ENCODE measurements at regions not wholly inside any gene's neighbourhood (a gene's known extent, or its start where the extent isn't known, plus 50 kb on each side); places are given as distances from the start of the nearest gene placed in this dataset.

- Histone ChIP-seq H3K27me3 (no peaks in the 10 kb centered on the region), H3K36me3 (replicated peaks in 1 of 2) (no peaks in the 10 kb centered on the region), H3K4me3 (no peak overlapping the region), H3K4me1 (replicated peaks in 1 of 2) (peaks cover 5 to 16% of the 10 kb centered on the region in 2 donors), H3K9me3 (replicated peaks in 1 of 3) (no peaks in the 10 kb centered on the region), H3K27ac (peak overlapping the region in 2 of 5 donors; percentile 55 to 71)
- intact Hi-C loops (cut with DNase I) = no loop called here
- no peak for TF ChIP-seq POLR2A (IDR thresholded peaks at IDR 0.05)
- TF ChIP-seq, protein P1, sequence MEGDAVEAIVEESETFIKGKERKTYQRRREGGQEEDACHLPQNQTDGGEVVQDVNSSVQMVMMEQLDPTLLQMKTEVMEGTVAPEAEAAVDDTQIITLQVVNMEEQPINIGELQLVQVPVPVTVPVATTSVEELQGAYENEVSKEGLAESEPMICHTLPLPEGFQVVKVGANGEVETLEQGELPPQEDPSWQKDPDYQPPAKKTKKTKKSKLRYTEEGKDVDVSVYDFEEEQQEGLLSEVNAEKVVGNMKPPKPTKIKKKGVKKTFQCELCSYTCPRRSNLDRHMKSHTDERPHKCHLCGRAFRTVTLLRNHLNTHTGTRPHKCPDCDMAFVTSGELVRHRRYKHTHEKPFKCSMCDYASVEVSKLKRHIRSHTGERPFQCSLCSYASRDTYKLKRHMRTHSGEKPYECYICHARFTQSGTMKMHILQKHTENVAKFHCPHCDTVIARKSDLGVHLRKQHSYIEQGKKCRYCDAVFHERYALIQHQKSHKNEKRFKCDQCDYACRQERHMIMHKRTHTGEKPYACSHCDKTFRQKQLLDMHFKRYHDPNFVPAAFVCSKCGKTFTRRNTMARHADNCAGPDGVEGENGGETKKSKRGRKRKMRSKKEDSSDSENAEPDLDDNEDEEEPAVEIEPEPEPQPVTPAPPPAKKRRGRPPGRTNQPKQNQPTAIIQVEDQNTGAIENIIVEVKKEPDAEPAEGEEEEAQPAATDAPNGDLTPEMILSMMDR (IDR thresholded peaks at IDR 0.05) = no peak
- 97 to 100% (median 99%) methylated on average over 1 of the region's 1 CpG for WGBS, 4 donors
- no peak for DNase-seq
Observed at GRCh38 chr1:229220163-229220846, 50.6 kb upstream of the RAB4A start.

GRCh38 chr1:229221106-229222019 lies 49.5 kb upstream of the RAB4A start:
- intact Hi-C loops (cut with DNase I) = no loop called here
- Histone ChIP-seq H3K9me3 (replicated peaks in 1 of 3) (no peaks in the 10 kb centered on the region), H3K27me3 (no peaks in the 10 kb centered on the region), H3K4me3 (no peak overlapping the region), H3K4me1 (replicated peaks in 1 of 2) (peaks cover 5 to 16% of the 10 kb centered on the region in 2 donors), H3K27ac (peak overlapping the region in 3 of 5 donors; percentile 43 to 71 (median 55)), H3K36me3 (replicated peaks in 1 of 2) (no peaks in the 10 kb centered on the region)
- no peak for TF ChIP-seq POLR2A (IDR thresholded peaks at IDR 0.05)
- TF ChIP-seq, protein P1 (IDR thresholded peaks at IDR 0.05) = no peak
- peak in 2 of 7 donors; percentile 28 to 53 for DNase-seq
- WGBS, 4 donors = 42 to 52% (median 45%) methylated on average over 7 of the region's 7 CpGs
